NCI-H2196 (cell line): ENCODE measurements at regions not wholly inside any gene's neighbourhood (a gene's known extent, or its start where the extent isn't known, plus 50 kb on each side); places are given as distances from the start of the nearest gene placed in this dataset.
"Not testable (repeated sequence)": the region's sequence is repeated elsewhere in the genome, so short reads cannot be mapped to it uniquely, and the experiment has no call there.

ENCODE experiments used
- DNase-seq: peaks from one replicate; lab custom pipeline; 2025; ENCODE audit not compliant: unreplicated experiment; lab: John Stamatoyannopoulos, UW

- DNase-seq = no peak
Observed at GRCh38 chr5:82447913-82448312, 169.8 kb upstream of the RPS23 start.

GRCh38 chr5:82446809-82447208 lies 168.7 kb upstream of the RPS23 start:
- no peak for DNase-seq

- no peak for DNase-seq
Observed at GRCh38 chr5:82445726-82446335, 167.7 kb upstream of the RPS23 start.

- DNase-seq = no peak
Observed at GRCh38 chr5:82439750-82440445, 161.7 kb upstream of the RPS23 start.

- not testable (repeated sequence) for DNase-seq
Observed at GRCh38 chr5:82437565-82437964, 159.4 kb upstream of the RPS23 start.

- no peak for DNase-seq
Observed at GRCh38 chr5:82436291-82436690, 158.1 kb upstream of the RPS23 start.

GRCh38 chr5:82434696-82435660 lies 156.8 kb upstream of the RPS23 start:
- not testable (repeated sequence) for DNase-seq

- no peak for DNase-seq
Observed at GRCh38 chr5:82426464-82427154, 148.5 kb upstream of the RPS23 start.

GRCh38 chr5:82425591-82425990 lies 147.4 kb upstream of the RPS23 start:
- DNase-seq = no peak

- DNase-seq = no peak
Observed at GRCh38 chr5:82424211-82424610, 146.1 kb upstream of the RPS23 start.

- DNase-seq = no peak
Observed at GRCh38 chr5:82422751-82423181, 144.6 kb upstream of the RPS23 start.

- no peak for DNase-seq
Observed at GRCh38 chr5:82422001-82422740, 144.0 kb upstream of the RPS23 start.

GRCh38 chr5:82421119-82421518 lies 143.0 kb upstream of the RPS23 start:
- no peak for DNase-seq

- not testable (repeated sequence) for DNase-seq
Observed at GRCh38 chr5:82420524-82420923, 142.4 kb upstream of the RPS23 start.

- no peak for DNase-seq
Observed at GRCh38 chr5:82419559-82420332, 141.6 kb upstream of the RPS23 start.

- no peak for DNase-seq
Observed at GRCh38 chr5:82418608-82418950, 140.4 kb upstream of the RPS23 start.

GRCh38 chr5:82417776-82418607 lies 139.8 kb upstream of the RPS23 start:
- DNase-seq = no peak

- DNase-seq = no peak
Observed at GRCh38 chr5:82416512-82416911, 138.4 kb upstream of the RPS23 start.

- DNase-seq = no peak
Observed at GRCh38 chr5:82414041-82414388, 135.9 kb upstream of the RPS23 start.
